Heart right ventricle (tissue), 16 donors: ENCODE measurements at regions not wholly inside any gene's neighbourhood (a gene's known extent, or its start where the extent isn't known, plus 50 kb on each side); places are given as distances from the start of the nearest gene placed in this dataset.
A peak's percentile ranks its signal among the peaks of the same experiment; 100 is the strongest.
"Not testable (repeated sequence)": the region's sequence is repeated elsewhere in the genome, so short reads cannot be mapped to it uniquely, and the experiment has no call there.

Source experiments
- ATAC-seq, 8 donors: fragments of 200-7000 bp; cut with Tn5 transposase; one replicate each; pipeline ENCODE4 v1.9.1; 2020; ENCODE audit warnings: mild to moderate bottlenecking in 8 of 8, moderate library complexity in 8 of 8, moderate number of reproducible peaks in 1 of 8
- DNase-seq, 2 donors: peaks; one replicate each; pipeline ENCODE4 v3.0.0-alpha.2; 2020
- H3K27ac ChIP-seq, 10 donors: fragments of 200-600 bp; sonication (generic) in 2 of 10; one replicate each; pipeline versions ENCODE4 v1.5.0 to v1.8.0; 2020 to 2022; ENCODE audit warnings: mild to moderate bottlenecking in 3 of 10
- H3K27me3 ChIP-seq, 7 donors: fragments of 200-600 bp; one replicate each; pipeline ENCODE4 v1.8.0; 2021 to 2022; ENCODE audit warnings: mild to moderate bottlenecking in 2 of 7
- H3K36me3 ChIP-seq, 9 donors: fragments of 200-600 bp; sonication (generic) in 1 of 9; one replicate each; pipeline versions ENCODE4 v1.5.0 to v1.8.0; 2020 to 2022; ENCODE audit warnings: mild to moderate bottlenecking in 2 of 9
- H3K4me1 ChIP-seq, 9 donors: fragments of 200-600 bp; sonication (generic) in 1 of 9; one replicate each; pipeline versions ENCODE4 v1.5.0 to v1.8.0; 2020 to 2022; ENCODE audit warnings: mild to moderate bottlenecking in 4 of 9
- H3K4me3 ChIP-seq, 10 donors: fragments of 200-600 bp; sonication (generic) in 2 of 10; one replicate each; pipeline versions ENCODE4 v1.5.0 to v1.8.0; 2020 to 2022; ENCODE audit warnings: mild to moderate bottlenecking in 7 of 10, moderate library complexity in 2 of 10
- H3K9me3 ChIP-seq, 11 donors: fragments of 200-600 bp in 10 of 11; sonication (generic) in 2 of 11; one replicate each; pipeline versions ENCODE4 v1.5.0 to v1.8.0; 2013 to 2022; ENCODE audit warnings: mild to moderate bottlenecking in 2 of 11, control low read depth in 1 of 11, moderate library complexity in 1 of 11
- CTCF ChIP-seq, 9 donors: fragments of 200-600 bp; sonication (generic) in 2 of 9; IDR thresholded peaks; one replicate each; pipeline versions ENCODE4 v1.5.0 to v1.8.0; 2021 to 2022; ENCODE audit warnings: antibody characterized with exemption in 9 of 9, mild to moderate bottlenecking in 5 of 9, moderate library complexity in 1 of 9
- WGBS, 2 donors: extraction: QIAGEN DNeasy Blood & Tissue Kit; methylation state at CpG; one replicate each; pipeline ENCODE4 v1.1.7; 2013; ENCODE audit warnings: inconsistent platforms in 1 of 2; 5-methylcytosine and 5-hydroxymethylcytosine counted together
- intact Hi-C, 10 donors: fragments of 100-400 bp; cut with DNase I; formaldehyde crosslinking; loops; one replicate each; pipeline versions ENCODE4 v1.11.1 to v1.14.2; 2022
- donor health status: Arrhythmogenic right ventricular cardiomyopathy.
- donor health status: ischemic (EF 13 %, LVEDD 7.1; RV severe dilation, severe dysfunction).
- donor health status: healthy with polysubstance abuse.
- donor health status: DM: no; HTN: yes; CAD: no.
- donor health status: DM: no; HTN: no; CAD: no.
- donor health status: ischemic (EF 25% LVEDD 6.9; RV normal size, moderate dysfunction).
- donor health status: ischemic (EF 25% LVEDD 5.7; RV mildly dilated, moderate dysfunction).
- donor health status: healthy.
- donor health status: DM: yes; HTN: yes; CAD: no.
- donor health status: Ischemic cardiomyopathy.
- donor health status: ischemic (EF 35%, LVEDD 5.7; RV mildly dilated, moderate dysfunction).
- donor health status: nonischemic (EF 11% LVEDD 7.7; RV severe dilation, severe dysfunction).
- donor health status: DM: yes; HTN: yes; CAD: no.
- donor health status: PGD.
- donor health status: ischemic (EF 29% LVEDD 5.4; RV normal size, mild dysfunction).
- donor health status: nonischemic (EF 23%, LVEDD 6.1; RV moderate dilation, normal function).

DNA sequence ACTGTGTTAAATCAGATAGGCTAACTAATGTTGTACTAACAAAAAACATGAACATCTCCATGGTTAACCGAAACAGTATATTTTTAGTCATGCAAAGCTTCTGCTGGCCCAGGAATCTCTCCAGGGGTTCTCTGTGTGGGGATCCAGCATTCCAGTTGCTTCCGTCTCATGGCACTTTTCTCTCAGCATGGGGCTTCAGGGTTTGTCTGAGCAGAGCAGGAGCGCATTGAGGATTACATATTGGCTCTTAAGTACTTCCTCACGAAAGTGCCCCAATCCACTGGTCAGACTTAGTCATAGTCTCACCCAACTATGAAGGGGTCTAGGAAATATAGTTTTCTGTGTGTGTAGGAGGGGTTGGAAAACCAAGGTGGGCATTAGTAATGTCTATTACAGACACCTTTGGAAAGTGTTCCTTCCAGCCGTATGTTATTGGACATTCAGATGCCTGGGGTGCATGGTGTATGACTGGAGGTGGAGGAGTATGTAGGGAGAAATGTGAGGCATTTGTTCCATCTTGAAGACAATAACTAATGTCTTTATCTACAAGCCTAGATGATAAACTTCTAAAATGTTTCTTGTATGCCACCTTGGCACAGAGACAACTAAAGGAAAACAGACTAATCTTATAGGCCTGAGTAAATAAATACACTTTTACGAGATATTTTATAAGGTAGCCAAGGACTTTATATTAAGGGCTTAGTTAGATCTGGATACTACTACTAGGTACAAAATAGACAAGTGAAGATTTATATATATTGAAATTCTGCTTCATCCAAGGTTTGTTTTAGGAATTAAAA is 123.8 kb upstream of the ZEB2 start:
- Histone ChIP-seq H3K27ac (no peak overlapping the region), H3K36me3 (no peaks in the 10 kb centered on the region)
- no peak for TF ChIP-seq CTCF (IDR thresholded peaks at IDR 0.05)

GRCh38 chr2:144642856-144643255 is 122.9 kb upstream of the ZEB2 start:
- Histone ChIP-seq H3K4me3 (no peak overlapping the region), H3K36me3 (no peaks in the 10 kb centered on the region), H3K4me1 (peaks cover 0 to 21% (median 0%) of the 10 kb centered on the region in 9 donors), H3K9me3 (peaks cover 0 to 3% (median 0%) of the 10 kb centered on the region in 11 donors), H3K27me3 (no peaks in the 10 kb centered on the region), H3K27ac (no peak overlapping the region)
- intact Hi-C loops: loop anchor here in 1 of 10 donors (10.0 kb wide), 1 partner anchor 118 kb away; the partner anchor contains the start of gene ZEB2
- peak in 6 of 8 donors; percentile 28 to 70 (median 52) for ATAC-seq
- no peak for TF ChIP-seq CTCF (IDR thresholded peaks at IDR 0.05)
- 69 to 83% methylated on average over 2 of the region's 2 CpGs for WGBS, 2 donors
- DNase-seq: no peak

More for the DNA sequence above, 123.8 kb upstream of the ZEB2 start:
- Histone ChIP-seq H3K9me3 (peaks cover 0 to 3% (median 0%) of the 10 kb centered on the region in 11 donors), H3K4me3 (no peak overlapping the region), H3K27me3 (no peaks in the 10 kb centered on the region), H3K4me1 (peaks cover 0 to 21% (median 0%) of the 10 kb centered on the region in 9 donors)
- intact Hi-C loops: loop anchor here in 1 of 10 donors (10.0 kb wide), 1 partner anchor 119 kb away; the partner anchor contains the start of gene ZEB2
- DNase-seq (no peak), ATAC-seq (no peak)
- 85 to 87% methylated on average over 6 of the region's 6 CpGs for WGBS, 2 donors

- H3K9me3 ChIP-seq: peaks cover 0 to 3% (median 0%) of the 10 kb centered on the region in 11 donors
- intact Hi-C loops: loop anchor here in 1 of 10 donors (10.0 kb wide), 1 partner anchor 117 kb away; the partner anchor contains the start of gene ZEB2
- H3K27ac ChIP-seq: no peak overlapping the region
- H3K27me3 ChIP-seq: no peaks in the 10 kb centered on the region
- TF ChIP-seq CTCF (IDR thresholded peaks at IDR 0.05): no peak
- no peaks in the 10 kb centered on the region for H3K36me3 ChIP-seq
- ATAC-seq (no peak), DNase-seq (no peak)
- H3K4me1 ChIP-seq: peaks cover 0 to 21% (median 0%) of the 10 kb centered on the region in 9 donors
- WGBS, 2 donors: 36 to 46% methylated on average over 2 of the region's 2 CpGs
- no peak overlapping the region for H3K4me3 ChIP-seq
These were observed 122.2 kb upstream of the ZEB2 start for GRCh38 chr2:144642131-144642530.

- peaks cover 0 to 24% (median 3%) of the 10 kb centered on the region in 11 donors for H3K9me3 ChIP-seq
- H3K27me3 ChIP-seq, H3K4me1 ChIP-seq, H3K36me3 ChIP-seq, DNase-seq, ATAC-seq, intact Hi-C loops, H3K27ac ChIP-seq, H3K4me3 ChIP-seq: not testable (repeated sequence)
- 83 to 91% methylated on average over 4 of the region's 4 CpGs for WGBS, 2 donors
These were observed 118.3 kb upstream of the ZEB2 start for GRCh38 chr2:144638250-144638649.

DNA sequence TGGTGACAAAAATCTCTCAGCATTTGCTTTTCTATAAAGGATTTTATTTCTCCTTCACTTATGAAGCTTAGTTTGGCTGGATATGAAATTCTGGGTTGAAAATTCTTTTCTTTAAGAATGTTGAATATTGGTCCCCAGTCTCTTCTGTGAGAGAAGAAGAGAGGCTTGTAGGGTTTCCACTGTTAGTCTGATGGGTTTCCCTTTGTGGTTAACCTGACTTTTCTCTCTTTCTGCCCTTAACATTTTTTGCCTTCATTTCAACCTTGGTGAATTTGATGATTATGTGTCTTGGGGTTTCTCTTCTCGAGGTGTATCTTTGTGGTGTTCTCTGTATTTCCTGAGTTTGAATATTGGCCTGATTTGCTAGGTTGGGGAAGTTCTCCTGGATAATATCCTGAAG is 116.9 kb upstream of the ZEB2 start:
- H3K27ac ChIP-seq, intact Hi-C loops, H3K4me1 ChIP-seq, DNase-seq, H3K27me3 ChIP-seq, H3K36me3 ChIP-seq, H3K4me3 ChIP-seq, ATAC-seq: not testable (repeated sequence)
- peaks cover 0 to 24% (median 3%) of the 10 kb centered on the region in 11 donors for H3K9me3 ChIP-seq
- WGBS, 2 donors: 85 to 96% methylated on average over 1 of the region's 1 CpG
